AG04450 (cell line): ENCODE measurements at regions not wholly inside any gene's neighbourhood (a gene's known extent, or its start where the extent isn't known, plus 50 kb on each side); places are given as distances from the start of the nearest gene placed in this dataset.

Source experiments
- CTCF ChIA-PET: fragments of 300-600, 350-600 bp; formaldehyde crosslinking; extraction: SDS; loops from one replicate; lab custom pipeline; 2022; ENCODE audit warnings: antibody characterized with exemption, inconsistent platforms; lab: Charles Lee
- POLR2A ChIA-PET: fragments of 350-600 bp; formaldehyde crosslinking; extraction: SDS; loops from one replicate; lab custom pipeline; 2021; ENCODE audit warnings: antibody characterized with exemption, inconsistent platforms; lab: Yijun Ruan, JAX
- DNase-seq: peaks from one replicate; pipeline ENCODE4 v3.0.0-alpha.2; 2011; ENCODE audit warnings: low read depth, low spot score
- H3K27ac ChIP-seq: one replicate; pipeline ENCODE4 v1.5.1; 2012; ENCODE audit warnings: low read depth, low read length, control low read depth
- H3K27me3 ChIP-seq: one replicate; pipeline ENCODE4 v1.6.0; 2012; ENCODE audit warnings: low read length; ENCODE audit not compliant: control insufficient read depth, insufficient read depth
- H3K4me3 ChIP-seq: 2 replicates; pipeline ENCODE4 v1.5.1; 2011; ENCODE audit warnings: mild to moderate bottlenecking, low read depth, low read length, control low read depth
- H3K9me3 ChIP-seq: 2 replicates; pipeline ENCODE4 v1.5.1; 2012; ENCODE audit warnings: low read length; ENCODE audit not compliant: control insufficient read depth, insufficient read depth
- TF ChIP-seq, protein P1 (sequence below): IDR thresholded peaks from 2 replicates; pipeline ENCODE4 v1.5.1; 2011; ENCODE audit warnings: low read depth, low read length, control low read depth, inconsistent platforms

DNA sequence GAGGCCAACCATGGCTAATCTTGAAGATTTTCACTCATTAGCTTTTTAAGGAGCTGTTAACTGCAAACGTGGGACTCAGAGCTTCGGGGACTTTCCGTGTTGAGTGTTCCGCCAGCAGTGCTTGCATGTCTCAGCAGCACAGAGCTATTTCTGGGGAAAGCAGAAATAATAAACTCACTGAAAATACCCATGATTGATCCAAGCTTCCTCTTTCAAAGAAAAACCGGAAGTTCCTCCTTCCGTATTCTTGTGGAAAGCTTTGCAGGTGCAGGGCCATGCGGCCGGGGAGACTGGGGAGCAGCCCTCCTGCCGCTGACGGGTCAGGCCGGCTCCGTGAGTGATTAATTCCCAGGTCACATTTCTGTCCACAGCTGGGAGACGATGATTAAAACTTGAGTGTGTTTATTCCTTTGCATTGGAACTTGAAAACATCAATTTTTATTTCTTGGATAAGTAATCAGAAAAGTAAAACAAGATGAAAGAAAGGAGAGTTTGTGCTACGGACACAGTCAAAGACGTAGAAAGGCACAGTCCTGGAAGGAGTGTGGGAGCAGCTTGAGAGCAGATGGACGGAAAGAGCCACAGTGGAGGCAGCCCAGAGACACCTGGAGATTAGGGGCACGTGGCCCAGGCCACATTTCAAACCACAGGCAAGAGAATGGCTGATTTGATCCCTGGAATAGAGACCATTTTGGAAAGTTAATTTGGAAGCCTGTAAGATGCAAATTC lies 54.2 kb upstream of the CTDP1 start:
- no peak for DNase-seq
- TF ChIP-seq, protein P1, sequence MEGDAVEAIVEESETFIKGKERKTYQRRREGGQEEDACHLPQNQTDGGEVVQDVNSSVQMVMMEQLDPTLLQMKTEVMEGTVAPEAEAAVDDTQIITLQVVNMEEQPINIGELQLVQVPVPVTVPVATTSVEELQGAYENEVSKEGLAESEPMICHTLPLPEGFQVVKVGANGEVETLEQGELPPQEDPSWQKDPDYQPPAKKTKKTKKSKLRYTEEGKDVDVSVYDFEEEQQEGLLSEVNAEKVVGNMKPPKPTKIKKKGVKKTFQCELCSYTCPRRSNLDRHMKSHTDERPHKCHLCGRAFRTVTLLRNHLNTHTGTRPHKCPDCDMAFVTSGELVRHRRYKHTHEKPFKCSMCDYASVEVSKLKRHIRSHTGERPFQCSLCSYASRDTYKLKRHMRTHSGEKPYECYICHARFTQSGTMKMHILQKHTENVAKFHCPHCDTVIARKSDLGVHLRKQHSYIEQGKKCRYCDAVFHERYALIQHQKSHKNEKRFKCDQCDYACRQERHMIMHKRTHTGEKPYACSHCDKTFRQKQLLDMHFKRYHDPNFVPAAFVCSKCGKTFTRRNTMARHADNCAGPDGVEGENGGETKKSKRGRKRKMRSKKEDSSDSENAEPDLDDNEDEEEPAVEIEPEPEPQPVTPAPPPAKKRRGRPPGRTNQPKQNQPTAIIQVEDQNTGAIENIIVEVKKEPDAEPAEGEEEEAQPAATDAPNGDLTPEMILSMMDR, result no peak
- H3K9me3 ChIP-seq, result no peaks in the 10 kb centered on the region; the same call in 1 of the 2 replicates
- CTCF ChIA-PET, result no interaction called here
- H3K27ac ChIP-seq, result no peak overlapping the region
- H3K27me3 ChIP-seq, result peaks cover 48% of the 10 kb centered on the region
- H3K4me3 ChIP-seq, result no peak overlapping the region
- POLR2A ChIA-PET, result no interaction called here

- Histone ChIP-seq H3K9me3 (no peaks in the 10 kb centered on the region; the same call in 1 of the 2 replicates), H3K27me3 (peaks cover 48% of the 10 kb centered on the region), H3K27ac (no peak overlapping the region), H3K4me3 (no peak overlapping the region)
- no peak for DNase-seq
- ChIA-PET POLR2A (no interaction called here), CTCF (no interaction called here)
- TF ChIP-seq, protein P1, result no peak
Measured at GRCh38 chr18:79625924-79626561, 53.6 kb upstream of the CTDP1 start.

DNA sequence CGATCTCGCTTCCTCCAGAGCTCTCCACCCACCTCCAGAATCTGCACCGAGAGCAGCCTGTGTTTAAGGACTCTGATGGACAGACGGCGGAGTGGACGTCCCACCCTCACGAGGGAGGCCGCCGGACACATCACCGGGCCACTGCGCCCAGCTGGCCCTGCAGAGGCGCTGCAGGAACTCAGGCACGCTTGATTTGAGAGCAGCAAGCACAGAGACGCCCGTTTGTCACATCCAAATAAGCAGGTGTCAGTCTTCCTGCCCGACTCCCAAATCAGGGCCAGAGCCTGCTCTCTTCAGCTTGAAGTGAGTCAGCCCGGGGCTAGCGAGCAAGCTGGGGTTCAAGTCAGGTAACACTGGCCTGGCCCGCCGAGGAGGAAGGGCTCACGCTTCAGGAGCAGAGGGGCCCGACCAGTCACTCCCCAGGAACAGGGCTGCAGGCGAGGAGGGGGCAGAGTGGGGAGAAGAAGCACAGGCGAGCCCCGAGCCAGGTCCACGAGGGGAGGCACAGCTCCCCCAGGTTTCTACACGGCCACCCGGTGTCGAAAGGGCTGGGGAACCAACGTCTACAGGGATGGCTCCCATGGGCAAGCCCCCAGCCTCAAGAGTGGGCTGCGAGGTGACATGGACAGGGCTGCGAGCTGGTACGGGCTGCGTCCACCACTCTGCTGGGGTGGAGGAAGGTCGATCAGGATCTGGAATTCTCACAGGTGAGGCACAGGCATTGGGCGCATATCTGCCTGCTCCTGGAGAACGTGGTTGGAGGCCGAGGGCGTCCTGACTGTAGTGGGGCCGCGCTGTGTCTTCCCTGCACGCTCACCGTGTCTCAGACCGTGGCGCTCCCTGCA lies 52.5 kb upstream of the CTDP1 start:
- DNase-seq, result no peak
- CTCF ChIA-PET, result no interaction called here
- POLR2A ChIA-PET, result no interaction called here
- TF ChIP-seq, protein P1, result no peak
- Histone ChIP-seq H3K9me3 (no peaks in the 10 kb centered on the region; the same call in 1 of the 2 replicates), H3K4me3 (no peak overlapping the region), H3K27ac (no peak overlapping the region), H3K27me3 (peaks cover 48% of the 10 kb centered on the region)

DNA sequence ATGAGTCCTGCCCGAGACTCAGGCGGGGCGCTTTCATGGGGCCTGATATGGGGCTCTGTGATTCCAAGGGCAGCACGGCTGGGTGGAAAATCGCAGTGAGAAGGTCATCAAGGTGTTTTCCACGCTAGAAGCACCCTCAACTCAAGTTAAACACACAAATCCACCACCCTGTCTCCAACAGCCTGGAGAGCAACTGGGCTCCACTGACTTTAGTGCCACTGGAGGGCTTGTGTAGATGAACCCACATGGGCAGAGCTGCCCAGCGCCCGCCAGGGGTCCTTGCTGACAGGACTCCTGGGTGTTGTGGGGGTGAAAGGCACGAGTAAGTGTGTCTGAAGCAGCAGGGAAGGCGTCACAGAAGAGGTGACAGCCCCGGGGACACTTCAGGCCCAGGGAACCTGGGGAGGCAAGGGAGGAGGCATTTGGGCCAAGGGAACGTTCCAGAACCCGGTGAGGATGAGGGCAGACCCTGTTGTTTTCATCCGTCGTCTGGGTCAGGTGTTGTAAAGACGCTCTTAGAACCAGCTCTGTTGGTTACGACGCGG lies 51.8 kb upstream of the CTDP1 start:
- H3K27ac ChIP-seq, result no peak overlapping the region
- ChIA-PET POLR2A (no interaction called here), CTCF (interaction anchor here (0.6 kb wide), 1 partner anchor 948 kb away, joined by 5 read pairs; no protein-coding TSS in a partner anchor)
- no peak for DNase-seq
- TF ChIP-seq, protein P1, result no peak
- peaks cover 48% of the 10 kb centered on the region for H3K27me3 ChIP-seq
- H3K4me3 ChIP-seq, result no peak overlapping the region
- H3K9me3 ChIP-seq, result no peaks in the 10 kb centered on the region; the same call in 1 of the 2 replicates
